Fibroblast of mammary gland (primary cell): ENCODE measurements at regions not wholly inside any gene's neighbourhood (a gene's known extent, or its start where the extent isn't known, plus 50 kb on each side); places are given as distances from the start of the nearest gene placed in this dataset.
A peak's percentile ranks its signal among the peaks of the same experiment; 100 is the strongest.

ENCODE experiments used
- DNase-seq: peaks from one replicate; pipeline ENCODE4 v3.0.0-alpha.2; 2010; ENCODE audit warnings: low read depth
- H3K4me3 ChIP-seq: 2 replicates; pipeline ENCODE4 v1.5.1; 2011; ENCODE audit warnings: low read depth, mild to moderate bottlenecking, low read length, moderate library complexity; ENCODE audit not compliant: control insufficient read depth
- CTCF ChIP-seq: conservative IDR thresholded peaks from 2 replicates; pipeline ENCODE4 v1.5.1; 2011; ENCODE audit warnings: low read depth, low read length, inconsistent platforms; ENCODE audit not compliant: control insufficient read depth, insufficient read depth

GRCh38 chr14:53520078-53520928 lies 367.2 kb upstream of the DDHD1 start:
- H3K4me3 ChIP-seq, result no peak overlapping the region
- TF ChIP-seq CTCF, result no peak
- no peak for DNase-seq

DNA sequence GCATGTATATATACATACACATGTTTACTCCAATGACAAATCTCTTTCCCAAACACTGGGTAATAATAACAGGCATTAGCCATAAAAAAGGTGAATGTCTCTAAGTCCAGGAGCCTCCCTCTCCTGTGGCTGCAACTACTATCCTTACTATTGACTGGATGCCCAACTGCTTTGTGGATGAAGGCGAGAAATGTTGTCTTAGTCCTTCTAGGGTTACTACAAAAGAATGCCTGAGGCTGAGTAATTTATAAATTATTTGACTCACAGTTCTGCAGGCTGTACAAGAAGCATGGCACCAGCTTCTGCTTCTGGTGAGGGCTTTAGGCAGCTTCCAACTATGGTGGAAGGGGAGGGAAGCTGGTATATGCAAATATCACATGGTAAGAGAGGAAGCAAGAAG lies 366.0 kb upstream of the DDHD1 start:
- no peak for TF ChIP-seq CTCF
- H3K4me3 ChIP-seq, result no peak overlapping the region

GRCh38 chr14:53517270-53517960 lies 364.3 kb upstream of the DDHD1 start:
- no peak for TF ChIP-seq CTCF
- H3K4me3 ChIP-seq, result no peak overlapping the region
- peak; percentile 70 for DNase-seq

More for the DNA sequence above, 366.0 kb upstream of the DDHD1 start:
- peak; percentile 38 for DNase-seq

- H3K4me3 ChIP-seq, result no peak overlapping the region
- TF ChIP-seq CTCF, result no peak
- DNase-seq, result peak; percentile 85
These were observed 363.2 kb upstream of the DDHD1 start for GRCh38 chr14:53516261-53516774.

GRCh38 chr14:53515276-53515675 lies 362.2 kb upstream of the DDHD1 start:
- no peak for TF ChIP-seq CTCF
- no peak for DNase-seq
- H3K4me3 ChIP-seq, result no peak overlapping the region

GRCh38 chr14:53514197-53514596 lies 361.1 kb upstream of the DDHD1 start:
- no peak overlapping the region for H3K4me3 ChIP-seq
- TF ChIP-seq CTCF, result no peak
- no peak for DNase-seq
